ENCODE measurements at regions not wholly inside any gene's neighbourhood (a gene's known extent, or its start where the extent isn't known, plus 50 kb on each side); places are given as distances from the start of the nearest gene placed in this dataset.

DNA sequence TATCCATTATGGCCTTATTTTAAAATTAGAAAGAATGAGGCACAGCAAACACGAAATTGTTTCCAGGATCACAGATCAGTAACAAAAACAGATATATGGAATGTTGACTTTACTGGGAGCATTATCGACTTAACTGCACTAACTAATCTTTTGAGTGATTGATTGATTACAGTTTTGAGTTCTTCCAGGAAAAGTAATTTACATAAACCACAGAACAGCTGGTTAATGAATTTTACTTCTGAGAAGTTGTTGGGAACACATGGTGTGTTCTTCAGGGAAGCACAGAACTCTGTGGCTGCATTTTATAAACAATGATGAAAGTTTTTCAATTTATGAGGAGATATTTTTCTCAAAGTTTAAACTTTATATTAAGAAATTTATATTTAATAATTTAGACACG, 802.4 kb upstream of the ACO1 start:
- no peaks in the 10 kb centered on the region for H3K9me3 ChIP-seq
- H3K27me3 ChIP-seq: no peaks in the 10 kb centered on the region
- intact Hi-C loops (cut with DNase I): no loop called here
- DNase-seq: no peak
- no peak overlapping the region for H3K27ac ChIP-seq
- no peaks in the 10 kb centered on the region for H3K36me3 ChIP-seq
- no peaks in the 10 kb centered on the region for H3K4me1 ChIP-seq
- TF ChIP-seq, protein P1, sequence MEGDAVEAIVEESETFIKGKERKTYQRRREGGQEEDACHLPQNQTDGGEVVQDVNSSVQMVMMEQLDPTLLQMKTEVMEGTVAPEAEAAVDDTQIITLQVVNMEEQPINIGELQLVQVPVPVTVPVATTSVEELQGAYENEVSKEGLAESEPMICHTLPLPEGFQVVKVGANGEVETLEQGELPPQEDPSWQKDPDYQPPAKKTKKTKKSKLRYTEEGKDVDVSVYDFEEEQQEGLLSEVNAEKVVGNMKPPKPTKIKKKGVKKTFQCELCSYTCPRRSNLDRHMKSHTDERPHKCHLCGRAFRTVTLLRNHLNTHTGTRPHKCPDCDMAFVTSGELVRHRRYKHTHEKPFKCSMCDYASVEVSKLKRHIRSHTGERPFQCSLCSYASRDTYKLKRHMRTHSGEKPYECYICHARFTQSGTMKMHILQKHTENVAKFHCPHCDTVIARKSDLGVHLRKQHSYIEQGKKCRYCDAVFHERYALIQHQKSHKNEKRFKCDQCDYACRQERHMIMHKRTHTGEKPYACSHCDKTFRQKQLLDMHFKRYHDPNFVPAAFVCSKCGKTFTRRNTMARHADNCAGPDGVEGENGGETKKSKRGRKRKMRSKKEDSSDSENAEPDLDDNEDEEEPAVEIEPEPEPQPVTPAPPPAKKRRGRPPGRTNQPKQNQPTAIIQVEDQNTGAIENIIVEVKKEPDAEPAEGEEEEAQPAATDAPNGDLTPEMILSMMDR (IDR thresholded peaks at IDR 0.05): no peak
- TF ChIP-seq POLR2A (IDR thresholded peaks at IDR 0.05) (no peak), POLR2AphosphoS5 (IDR thresholded peaks at IDR 0.05) (no peak), EP300 (IDR thresholded peaks at IDR 0.05) (no peak)
- WGBS, 2 donors: 46% methylated on average over 3 of the region's 3 CpGs
- no peak overlapping the region for H3K4me3 ChIP-seq

DNA sequence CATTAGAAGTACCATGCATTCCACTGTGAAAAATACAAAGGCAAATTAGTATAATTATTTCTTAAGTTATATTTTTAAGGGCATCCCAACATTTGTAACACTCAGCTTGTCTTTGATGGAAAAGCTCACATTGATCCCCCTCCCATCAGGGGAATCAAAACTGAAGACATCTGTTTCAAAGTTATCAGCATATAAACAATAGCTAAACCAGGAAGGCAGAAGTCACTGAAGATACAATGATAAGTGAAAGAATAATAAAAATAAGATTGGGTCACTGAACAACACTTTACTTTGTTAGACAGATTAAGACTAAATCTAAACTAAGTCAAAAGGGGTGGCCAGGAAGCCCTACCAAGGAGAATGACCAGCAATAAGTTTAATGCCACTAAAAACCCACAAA, 801.9 kb upstream of the ACO1 start:
- no peak for DNase-seq
- no peaks in the 10 kb centered on the region for H3K27me3 ChIP-seq
- no peak overlapping the region for H3K4me3 ChIP-seq
- no peaks in the 10 kb centered on the region for H3K9me3 ChIP-seq
- no peak overlapping the region for H3K27ac ChIP-seq
- no peaks in the 10 kb centered on the region for H3K4me1 ChIP-seq
- H3K36me3 ChIP-seq: no peaks in the 10 kb centered on the region
- TF ChIP-seq POLR2AphosphoS5 (IDR thresholded peaks at IDR 0.05) (no peak), POLR2A (IDR thresholded peaks at IDR 0.05) (no peak), EP300 (IDR thresholded peaks at IDR 0.05) (no peak)
- TF ChIP-seq, protein P1 (IDR thresholded peaks at IDR 0.05): no peak
- intact Hi-C loops (cut with DNase I): no loop called here

DNA sequence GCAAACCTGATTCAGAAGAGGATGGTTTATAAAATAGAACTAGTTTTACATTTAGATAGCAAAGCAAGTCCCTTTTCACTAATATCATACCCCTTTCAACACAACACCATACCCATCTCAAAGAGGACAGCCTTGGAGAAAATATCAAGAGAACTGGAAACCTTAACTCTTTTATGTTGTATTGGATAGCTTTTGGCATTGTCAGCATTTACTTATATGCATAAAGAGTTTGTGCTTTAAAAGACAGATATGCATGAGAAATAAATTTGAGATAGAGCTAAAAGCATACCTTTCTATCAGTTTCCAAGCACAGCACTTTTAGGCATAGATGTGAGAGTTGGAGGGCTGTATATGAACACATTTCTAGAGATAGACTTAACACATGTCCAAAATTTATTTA, 799.3 kb upstream of the ACO1 start:
- no peak for DNase-seq
- TF ChIP-seq POLR2A (IDR thresholded peaks at IDR 0.05): no peak
- TF ChIP-seq, protein P1 (IDR thresholded peaks at IDR 0.05): no peak
- no peak for TF ChIP-seq POLR2AphosphoS5 (IDR thresholded peaks at IDR 0.05)
- no peak for TF ChIP-seq EP300 (IDR thresholded peaks at IDR 0.05)
- no peak overlapping the region for H3K4me3 ChIP-seq
- no peak overlapping the region for H3K27ac ChIP-seq
- H3K9me3 ChIP-seq: no peaks in the 10 kb centered on the region
- H3K27me3 ChIP-seq: no peaks in the 10 kb centered on the region
- H3K36me3 ChIP-seq: no peaks in the 10 kb centered on the region
- intact Hi-C loops (cut with DNase I): no loop called here
- no peaks in the 10 kb centered on the region for H3K4me1 ChIP-seq

DNA sequence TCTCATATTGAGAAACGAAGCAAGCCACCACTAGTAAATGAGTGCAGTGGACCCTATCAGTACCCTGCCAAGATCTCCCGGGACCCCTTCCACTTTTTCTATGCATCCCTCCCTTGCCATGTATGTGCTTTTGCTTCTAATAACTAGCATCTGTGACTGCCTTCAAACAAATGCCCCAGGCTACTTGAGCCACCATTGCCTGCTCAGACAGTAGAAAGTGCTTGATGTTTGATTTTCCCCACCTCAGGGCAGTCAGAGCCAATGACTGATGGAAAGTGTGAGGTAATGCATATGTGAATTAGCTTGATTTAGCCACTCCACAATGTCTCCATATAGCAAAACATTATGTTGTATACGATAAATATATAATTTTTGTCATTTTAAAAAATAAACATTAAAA, 797.3 kb upstream of the ACO1 start:
- H3K9me3 ChIP-seq: no peaks in the 10 kb centered on the region
- no peaks in the 10 kb centered on the region for H3K36me3 ChIP-seq
- 80 to 88% methylated on average over 3 of the region's 3 CpGs for WGBS, 2 donors
- intact Hi-C loops (cut with DNase I): no loop called here
- no peak overlapping the region for H3K27ac ChIP-seq
- H3K4me1 ChIP-seq: no peaks in the 10 kb centered on the region
- H3K27me3 ChIP-seq: no peaks in the 10 kb centered on the region
- H3K4me3 ChIP-seq: no peak overlapping the region
- no peak for DNase-seq
- TF ChIP-seq POLR2AphosphoS5 (IDR thresholded peaks at IDR 0.05) (no peak), EP300 (IDR thresholded peaks at IDR 0.05) (no peak), POLR2A (IDR thresholded peaks at IDR 0.05) (no peak)
- TF ChIP-seq, protein P1 (IDR thresholded peaks at IDR 0.05): no peak

DNA sequence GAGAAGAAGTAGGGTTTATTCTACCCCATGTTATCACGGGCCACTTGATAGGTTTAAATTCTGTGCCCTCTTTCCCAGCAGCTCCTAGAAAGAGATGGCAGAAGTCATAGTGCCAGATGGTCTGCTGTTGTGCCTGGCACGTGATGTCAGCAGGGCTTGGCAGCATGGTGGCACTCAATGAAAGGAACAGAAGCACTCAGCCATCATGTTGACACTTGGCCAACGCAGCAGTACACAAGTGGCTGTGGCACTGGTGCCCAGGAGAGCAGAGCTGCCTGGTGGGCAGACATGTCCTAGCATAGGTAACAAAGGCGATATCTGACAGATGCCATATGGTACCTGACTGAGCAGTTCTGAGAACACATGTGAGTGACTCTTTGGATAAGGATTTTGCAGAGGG, 796.4 kb upstream of the ACO1 start:
- no peak overlapping the region for H3K4me3 ChIP-seq
- intact Hi-C loops (cut with DNase I): no loop called here
- no peak overlapping the region for H3K27ac ChIP-seq
- no peaks in the 10 kb centered on the region for H3K27me3 ChIP-seq
- H3K4me1 ChIP-seq: no peaks in the 10 kb centered on the region
- H3K36me3 ChIP-seq: no peaks in the 10 kb centered on the region
- DNase-seq: no peak
- H3K9me3 ChIP-seq: no peaks in the 10 kb centered on the region
- 87% methylated on average over 4 of the region's 4 CpGs for WGBS, 2 donors
- TF ChIP-seq POLR2A (IDR thresholded peaks at IDR 0.05) (no peak), POLR2AphosphoS5 (IDR thresholded peaks at IDR 0.05) (no peak)
- TF ChIP-seq, protein P1 (IDR thresholded peaks at IDR 0.05): no peak

Data from sigmoid colon (tissue), 6 donors.